ENCODE measurements at regions not wholly inside any gene's neighbourhood (a gene's known extent, or its start where the extent isn't known, plus 50 kb on each side); places are given as distances from the start of the nearest gene placed in this dataset.

GRCh38 chr2:176457481-176457880, 188.2 kb downstream of the MTX2 start:
- WGBS (ENCODE audit: low lambda C conversion rate, missing lambda C conversion rate), result 81% methylated on average over 1 of the region's 1 CpG
- Histone ChIP-seq H3K36me3 (replicated peaks; ENCODE audit: insufficient read depth, low read depth) (no peaks in the 10 kb centered on the region), H2AFZ (no peak overlapping the region)

GRCh38 chr2:176461098-176461808, 192.0 kb downstream of the MTX2 start:
- Histone ChIP-seq H4K20me1 (ENCODE audit: insufficient read depth, poor library complexity, severe bottlenecking) (no peaks in the 10 kb centered on the region), H3K27ac (no peak overlapping the region), H3K9me3 (ENCODE audit: low read depth) (no peaks in the 10 kb centered on the region), H3K4me3 (no peak overlapping the region), H2AFZ (no peak overlapping the region), H3K4me1 (ENCODE audit: insufficient read depth) (peaks cover 5% of the 10 kb centered on the region), H3K4me2 (no peak overlapping the region), H3K36me3 (replicated peaks; ENCODE audit: insufficient read depth, low read depth) (no peaks in the 10 kb centered on the region), H3K27me3 (peaks cover 26% of the 10 kb centered on the region), H3K79me2 (no peaks in the 10 kb centered on the region), H3K9me2 (replicated peaks; ENCODE audit: insufficient read depth) (no peaks in the 10 kb centered on the region)
- WGBS (ENCODE audit: low lambda C conversion rate, missing lambda C conversion rate), result 81% methylated on average over 5 of the region's 5 CpGs
- DNase-seq (ENCODE audit: low spot score), result no peak
- TF ChIP-seq EZH2phosphoT487 (IDR thresholded peaks at IDR 0.05; ENCODE audit: low read depth, severe bottlenecking, unreplicated experiment) (no peak), EZH2 (IDR thresholded peaks at IDR 0.05; ENCODE audit: borderline replicate concordance) (no peak), CTCF (IDR thresholded peaks at IDR 0.05; ENCODE audit: poor library complexity) (no peak)

More at GRCh38 chr2:176457481-176457880, 188.2 kb downstream of the MTX2 start:
- Histone ChIP-seq H3K4me1 (ENCODE audit: insufficient read depth) (peaks cover 5% of the 10 kb centered on the region), H3K4me2 (no peak overlapping the region), H3K9me3 (ENCODE audit: low read depth) (no peaks in the 10 kb centered on the region), H3K79me2 (no peaks in the 10 kb centered on the region), H3K27me3 (peaks cover 8% of the 10 kb centered on the region), H3K9me2 (replicated peaks; ENCODE audit: insufficient read depth) (no peaks in the 10 kb centered on the region), H4K20me1 (ENCODE audit: insufficient read depth, poor library complexity, severe bottlenecking) (no peaks in the 10 kb centered on the region), H3K4me3 (no peak overlapping the region), H3K27ac (no peak overlapping the region)
- TF ChIP-seq EZH2 (IDR thresholded peaks at IDR 0.05; ENCODE audit: borderline replicate concordance) (no peak), CTCF (IDR thresholded peaks at IDR 0.05; ENCODE audit: poor library complexity) (no peak), EZH2phosphoT487 (IDR thresholded peaks at IDR 0.05; ENCODE audit: low read depth, severe bottlenecking, unreplicated experiment) (no peak)
- DNase-seq (ENCODE audit: low spot score), result no peak

GRCh38 chr2:176461809-176462670, 192.8 kb downstream of the MTX2 start:
- H3K4me3 ChIP-seq, result no peak overlapping the region
- 38% methylated on average over 5 of the region's 5 CpGs for WGBS (ENCODE audit: low lambda C conversion rate, missing lambda C conversion rate)

More at GRCh38 chr2:176461809-176462670, 192.8 kb downstream of the MTX2 start:
- Histone ChIP-seq H2AFZ (no peak overlapping the region), H3K36me3 (replicated peaks; ENCODE audit: insufficient read depth, low read depth) (no peaks in the 10 kb centered on the region), H3K4me1 (ENCODE audit: insufficient read depth) (peaks cover 5% of the 10 kb centered on the region), H3K9me2 (replicated peaks; ENCODE audit: insufficient read depth) (no peaks in the 10 kb centered on the region), H3K27me3 (peaks cover 31% of the 10 kb centered on the region), H3K9me3 (ENCODE audit: low read depth) (no peaks in the 10 kb centered on the region), H3K79me2 (no peaks in the 10 kb centered on the region), H3K27ac (no peak overlapping the region), H3K4me2 (peak overlapping the region; percentile 6), H4K20me1 (ENCODE audit: insufficient read depth, poor library complexity, severe bottlenecking) (no peaks in the 10 kb centered on the region)
- no peak for DNase-seq (ENCODE audit: low spot score)
- no peak for TF ChIP-seq EZH2 (IDR thresholded peaks at IDR 0.05; ENCODE audit: borderline replicate concordance)
- TF ChIP-seq EZH2phosphoT487 (IDR thresholded peaks at IDR 0.05; ENCODE audit: low read depth, severe bottlenecking, unreplicated experiment), result no peak
- no peak for TF ChIP-seq CTCF (IDR thresholded peaks at IDR 0.05; ENCODE audit: poor library complexity)
